Stomach (tissue), 4 donors: ENCODE measurements at regions not wholly inside any gene's neighbourhood (a gene's known extent, or its start where the extent isn't known, plus 50 kb on each side); places are given as distances from the start of the nearest gene placed in this dataset.

Experiments
- POLR2A ChIP-seq, 4 donors: fragments of 450-650 bp; IDR thresholded peaks; one replicate each; pipeline ENCODE4 v1.6.1; 2016; ENCODE audit warnings: antibody characterized with exemption in 4 of 4, control low read depth in 2 of 4, mild to moderate bottlenecking in 1 of 4, moderate library complexity in 1 of 4
- TF ChIP-seq, protein P1 (sequence below), 7 experiments: fragments of 450-650 bp in 4 of 7; fragments of 200-600 bp in 3 of 7; sonication (generic) in 3 of 7; IDR thresholded peaks; one replicate each; pipeline ENCODE4 v1.5.1; 2016 to 2019; ENCODE audit warnings: antibody characterized with exemption in 7 of 7, control low read depth in 2 of 7, mild to moderate bottlenecking in 1 of 7

DNA sequence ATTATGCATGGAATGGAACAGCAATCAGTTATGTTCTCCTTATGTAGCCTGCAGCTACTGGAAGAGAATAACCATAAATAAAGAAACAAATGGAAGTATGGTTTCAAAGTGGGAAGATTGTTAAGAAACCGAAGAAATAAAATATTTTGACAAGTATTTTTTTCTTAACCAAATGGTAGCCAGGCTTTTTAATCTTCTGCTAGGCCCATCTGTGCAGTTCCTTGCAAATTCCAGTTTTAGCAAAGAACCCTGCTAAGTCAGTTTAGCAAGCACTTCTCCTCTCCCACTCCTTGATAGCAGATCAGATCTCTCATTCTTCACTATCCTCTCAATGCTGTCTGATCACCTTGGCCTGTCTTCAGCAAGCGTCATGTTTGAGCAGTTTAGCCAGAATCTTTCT lies 111.1 kb upstream of the PRDM9 start:
- TF ChIP-seq, protein P1, sequence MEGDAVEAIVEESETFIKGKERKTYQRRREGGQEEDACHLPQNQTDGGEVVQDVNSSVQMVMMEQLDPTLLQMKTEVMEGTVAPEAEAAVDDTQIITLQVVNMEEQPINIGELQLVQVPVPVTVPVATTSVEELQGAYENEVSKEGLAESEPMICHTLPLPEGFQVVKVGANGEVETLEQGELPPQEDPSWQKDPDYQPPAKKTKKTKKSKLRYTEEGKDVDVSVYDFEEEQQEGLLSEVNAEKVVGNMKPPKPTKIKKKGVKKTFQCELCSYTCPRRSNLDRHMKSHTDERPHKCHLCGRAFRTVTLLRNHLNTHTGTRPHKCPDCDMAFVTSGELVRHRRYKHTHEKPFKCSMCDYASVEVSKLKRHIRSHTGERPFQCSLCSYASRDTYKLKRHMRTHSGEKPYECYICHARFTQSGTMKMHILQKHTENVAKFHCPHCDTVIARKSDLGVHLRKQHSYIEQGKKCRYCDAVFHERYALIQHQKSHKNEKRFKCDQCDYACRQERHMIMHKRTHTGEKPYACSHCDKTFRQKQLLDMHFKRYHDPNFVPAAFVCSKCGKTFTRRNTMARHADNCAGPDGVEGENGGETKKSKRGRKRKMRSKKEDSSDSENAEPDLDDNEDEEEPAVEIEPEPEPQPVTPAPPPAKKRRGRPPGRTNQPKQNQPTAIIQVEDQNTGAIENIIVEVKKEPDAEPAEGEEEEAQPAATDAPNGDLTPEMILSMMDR (IDR thresholded peaks at IDR 0.05): no peak
- TF ChIP-seq POLR2A (IDR thresholded peaks at IDR 0.05): no peak
